ENCODE measurements at regions not wholly inside any gene's neighbourhood (a gene's known extent, or its start where the extent isn't known, plus 50 kb on each side); places are given as distances from the start of the nearest gene placed in this dataset.
"Not testable (repeated sequence)": the region's sequence is repeated elsewhere in the genome, so short reads cannot be mapped to it uniquely, and the experiment has no call there.

DNA sequence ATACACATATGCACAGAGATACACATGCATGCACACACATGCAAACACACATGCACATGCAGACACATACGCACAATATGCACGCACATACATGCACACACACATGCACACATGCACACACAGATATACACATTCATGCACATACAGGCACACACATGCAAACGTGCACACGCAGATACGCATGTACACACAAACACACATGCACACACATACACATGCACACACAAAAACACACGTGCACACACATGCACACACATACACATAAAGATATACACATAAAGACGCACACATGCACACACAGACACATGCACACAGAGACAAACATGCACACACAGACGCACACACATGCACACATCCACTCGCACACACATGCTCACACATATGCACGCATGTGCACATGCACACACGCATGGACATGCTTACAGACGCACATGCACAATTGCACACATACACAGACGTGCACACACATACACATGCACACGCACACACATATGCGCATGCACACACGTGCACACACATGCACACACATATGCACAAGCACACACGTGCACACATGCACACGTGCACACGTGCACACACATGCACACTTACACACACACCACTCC is 145.2 kb downstream of the ADRA2C start:
- H3K9me2 ChIP-seq (replicated peaks; ENCODE audit: low read depth, low read length) = no peaks in the 10 kb centered on the region
- no peak overlapping the region for H3K4me3 ChIP-seq (ENCODE audit: low read length, poor library complexity, severe bottlenecking)
- no peaks in the 10 kb centered on the region for H3K9me3 ChIP-seq (ENCODE audit: insufficient read depth, low read depth, low read length)
- H2AFZ ChIP-seq (ENCODE audit: low read length) = no peak overlapping the region
- H3K9ac ChIP-seq (ENCODE audit: low read depth, low read length, poor library complexity, severe bottlenecking) = no peak overlapping the region
- no peaks in the 10 kb centered on the region for H4K20me1 ChIP-seq (ENCODE audit: insufficient read depth, low read length, poor library complexity, severe bottlenecking)
- H3F3A ChIP-seq (ENCODE audit: low read depth) = no peaks in the 10 kb centered on the region
- TF ChIP-seq EZH2phosphoT487 (IDR thresholded peaks at IDR 0.05; ENCODE audit: borderline replicate concordance) = no peak
- TF ChIP-seq, protein P1, sequence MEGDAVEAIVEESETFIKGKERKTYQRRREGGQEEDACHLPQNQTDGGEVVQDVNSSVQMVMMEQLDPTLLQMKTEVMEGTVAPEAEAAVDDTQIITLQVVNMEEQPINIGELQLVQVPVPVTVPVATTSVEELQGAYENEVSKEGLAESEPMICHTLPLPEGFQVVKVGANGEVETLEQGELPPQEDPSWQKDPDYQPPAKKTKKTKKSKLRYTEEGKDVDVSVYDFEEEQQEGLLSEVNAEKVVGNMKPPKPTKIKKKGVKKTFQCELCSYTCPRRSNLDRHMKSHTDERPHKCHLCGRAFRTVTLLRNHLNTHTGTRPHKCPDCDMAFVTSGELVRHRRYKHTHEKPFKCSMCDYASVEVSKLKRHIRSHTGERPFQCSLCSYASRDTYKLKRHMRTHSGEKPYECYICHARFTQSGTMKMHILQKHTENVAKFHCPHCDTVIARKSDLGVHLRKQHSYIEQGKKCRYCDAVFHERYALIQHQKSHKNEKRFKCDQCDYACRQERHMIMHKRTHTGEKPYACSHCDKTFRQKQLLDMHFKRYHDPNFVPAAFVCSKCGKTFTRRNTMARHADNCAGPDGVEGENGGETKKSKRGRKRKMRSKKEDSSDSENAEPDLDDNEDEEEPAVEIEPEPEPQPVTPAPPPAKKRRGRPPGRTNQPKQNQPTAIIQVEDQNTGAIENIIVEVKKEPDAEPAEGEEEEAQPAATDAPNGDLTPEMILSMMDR (conservative IDR thresholded peaks at IDR 0.05; ENCODE audit: low read length) = no peak
- H3K4me2 ChIP-seq (ENCODE audit: low read depth, low read length, poor library complexity, severe bottlenecking) = no peak overlapping the region
- H3K36me3 ChIP-seq (ENCODE audit: insufficient read depth, low read length) = no peaks in the 10 kb centered on the region
- no peaks in the 10 kb centered on the region for H3K27me3 ChIP-seq (ENCODE audit: insufficient read depth, low read length, poor library complexity, severe bottlenecking)
- H3K79me2 ChIP-seq (ENCODE audit: insufficient read depth, low read length) = no peaks in the 10 kb centered on the region
- H3K4me1 ChIP-seq (ENCODE audit: insufficient read depth, low read length, poor library complexity, severe bottlenecking) = no peaks in the 10 kb centered on the region

DNA sequence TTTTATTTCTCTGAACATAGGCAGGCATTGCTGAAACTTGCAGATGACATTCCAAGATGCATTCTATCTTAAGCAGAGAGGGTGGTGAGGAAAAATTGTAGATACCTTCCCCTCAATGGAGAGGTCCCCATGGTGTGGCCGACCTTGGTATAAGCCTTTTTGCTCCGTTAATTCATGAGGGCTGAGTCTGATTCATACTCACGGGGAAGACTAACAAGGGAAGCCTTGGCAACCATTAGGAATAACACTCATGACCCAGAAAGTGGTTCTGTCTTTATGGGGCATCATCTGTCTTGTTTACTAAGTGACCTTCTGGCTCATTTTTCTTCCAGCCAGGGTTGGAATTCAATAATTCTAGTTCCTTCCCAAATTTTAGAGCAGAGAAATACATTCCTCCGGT is 148.3 kb downstream of the ADRA2C start:
- H3K36me3 ChIP-seq (ENCODE audit: insufficient read depth, low read length); H3K79me2 ChIP-seq (ENCODE audit: insufficient read depth, low read length); H4K20me1 ChIP-seq (ENCODE audit: insufficient read depth, low read length, poor library complexity, severe bottlenecking); H2AFZ ChIP-seq (ENCODE audit: low read length); H3K9ac ChIP-seq (ENCODE audit: low read depth, low read length, poor library complexity, severe bottlenecking); H3F3A ChIP-seq (ENCODE audit: low read depth); H3K4me1 ChIP-seq (ENCODE audit: insufficient read depth, low read length, poor library complexity, severe bottlenecking); H3K9me2 ChIP-seq (replicated peaks; ENCODE audit: low read depth, low read length); H3K4me3 ChIP-seq (ENCODE audit: low read length, poor library complexity, severe bottlenecking); H3K4me2 ChIP-seq (ENCODE audit: low read depth, low read length, poor library complexity, severe bottlenecking); H3K27me3 ChIP-seq (ENCODE audit: insufficient read depth, low read length, poor library complexity, severe bottlenecking); H3K9me3 ChIP-seq (ENCODE audit: insufficient read depth, low read depth, low read length): not testable (repeated sequence)

DNA sequence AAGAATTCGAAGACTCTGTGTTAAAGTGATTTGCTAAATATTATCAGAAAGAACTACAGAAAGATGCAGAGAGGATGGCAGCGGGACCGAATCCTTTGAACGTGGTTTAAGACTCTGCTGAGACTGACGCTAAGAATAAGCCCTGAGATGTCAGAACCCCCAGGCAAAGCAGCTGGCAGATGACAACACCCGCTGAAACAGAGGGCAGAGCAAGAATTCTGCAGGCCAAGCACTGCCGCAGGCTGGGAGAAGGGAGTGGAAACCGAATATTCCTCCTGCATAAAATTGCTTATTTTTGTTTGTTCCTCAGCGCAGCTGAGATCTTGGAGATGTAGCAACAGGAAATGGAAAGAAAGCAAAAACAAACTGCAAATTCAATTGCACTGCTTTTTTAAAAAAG is 153.3 kb downstream of the ADRA2C start:
- not testable (repeated sequence) for H3K9me2 ChIP-seq (replicated peaks; ENCODE audit: low read depth, low read length); H2AFZ ChIP-seq (ENCODE audit: low read length); H3K4me1 ChIP-seq (ENCODE audit: insufficient read depth, low read length, poor library complexity, severe bottlenecking); H3K27me3 ChIP-seq (ENCODE audit: insufficient read depth, low read length, poor library complexity, severe bottlenecking); H3K9ac ChIP-seq (ENCODE audit: low read depth, low read length, poor library complexity, severe bottlenecking); H3K4me2 ChIP-seq (ENCODE audit: low read depth, low read length, poor library complexity, severe bottlenecking); H4K20me1 ChIP-seq (ENCODE audit: insufficient read depth, low read length, poor library complexity, severe bottlenecking); H3K36me3 ChIP-seq (ENCODE audit: insufficient read depth, low read length); H3K4me3 ChIP-seq (ENCODE audit: low read length, poor library complexity, severe bottlenecking); H3K79me2 ChIP-seq (ENCODE audit: insufficient read depth, low read length); H3F3A ChIP-seq (ENCODE audit: low read depth); H3K9me3 ChIP-seq (ENCODE audit: insufficient read depth, low read depth, low read length)

DNA sequence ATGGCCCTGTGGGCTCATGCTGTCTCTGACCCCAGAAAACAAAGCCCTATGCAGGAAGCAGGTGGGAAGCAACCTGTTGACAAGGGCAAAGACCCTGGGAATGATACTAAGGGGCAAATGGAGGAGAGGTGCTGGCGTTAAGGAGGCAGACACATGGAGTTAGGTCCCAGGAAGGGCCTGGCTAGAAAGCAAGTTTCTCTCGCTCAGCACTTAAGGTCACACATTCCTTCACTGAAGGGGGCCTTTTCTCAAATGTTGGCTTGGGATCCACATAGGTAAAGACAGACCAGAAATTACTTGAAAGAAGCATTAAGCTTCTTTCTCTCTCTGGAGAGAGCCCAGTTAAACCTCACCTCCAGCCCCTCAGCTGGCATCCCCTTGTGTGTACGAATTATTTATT is 155.7 kb downstream of the ADRA2C start:
- H3K4me3 ChIP-seq (ENCODE audit: low read length, poor library complexity, severe bottlenecking); H3K4me1 ChIP-seq (ENCODE audit: insufficient read depth, low read length, poor library complexity, severe bottlenecking); H3K4me2 ChIP-seq (ENCODE audit: low read depth, low read length, poor library complexity, severe bottlenecking); H4K20me1 ChIP-seq (ENCODE audit: insufficient read depth, low read length, poor library complexity, severe bottlenecking); H3K9ac ChIP-seq (ENCODE audit: low read depth, low read length, poor library complexity, severe bottlenecking); H3K9me3 ChIP-seq (ENCODE audit: insufficient read depth, low read depth, low read length); H3F3A ChIP-seq (ENCODE audit: low read depth); H3K79me2 ChIP-seq (ENCODE audit: insufficient read depth, low read length); H3K9me2 ChIP-seq (replicated peaks; ENCODE audit: low read depth, low read length); H2AFZ ChIP-seq (ENCODE audit: low read length); H3K36me3 ChIP-seq (ENCODE audit: insufficient read depth, low read length); H3K27me3 ChIP-seq (ENCODE audit: insufficient read depth, low read length, poor library complexity, severe bottlenecking): not testable (repeated sequence)

DNA sequence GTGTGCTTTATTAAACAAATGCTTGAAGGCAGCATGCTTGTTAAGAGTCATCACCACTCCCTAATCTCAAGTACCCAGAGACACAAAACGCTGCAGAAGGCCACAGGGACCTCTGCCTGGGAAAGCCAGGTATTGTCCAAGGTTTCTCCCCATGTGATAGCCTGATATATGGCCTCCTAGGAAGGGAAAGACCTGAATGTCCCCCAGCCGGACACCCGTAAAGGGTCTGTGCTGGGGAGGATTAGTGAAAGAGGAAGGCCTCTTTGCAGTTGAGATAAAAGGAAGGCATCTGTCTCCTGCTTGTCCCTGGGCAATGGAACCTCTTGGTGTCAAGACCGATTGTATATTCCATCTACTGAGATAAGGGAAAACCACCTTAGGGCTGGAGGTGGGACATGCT is 159.7 kb downstream of the ADRA2C start:
- H3K4me3 ChIP-seq (ENCODE audit: low read length, poor library complexity, severe bottlenecking); H3K27me3 ChIP-seq (ENCODE audit: insufficient read depth, low read length, poor library complexity, severe bottlenecking); H3K4me2 ChIP-seq (ENCODE audit: low read depth, low read length, poor library complexity, severe bottlenecking); H3K79me2 ChIP-seq (ENCODE audit: insufficient read depth, low read length); H3K36me3 ChIP-seq (ENCODE audit: insufficient read depth, low read length); H4K20me1 ChIP-seq (ENCODE audit: insufficient read depth, low read length, poor library complexity, severe bottlenecking); H3F3A ChIP-seq (ENCODE audit: low read depth); H2AFZ ChIP-seq (ENCODE audit: low read length); H3K9me2 ChIP-seq (replicated peaks; ENCODE audit: low read depth, low read length); H3K9me3 ChIP-seq (ENCODE audit: insufficient read depth, low read depth, low read length); H3K9ac ChIP-seq (ENCODE audit: low read depth, low read length, poor library complexity, severe bottlenecking); H3K4me1 ChIP-seq (ENCODE audit: insufficient read depth, low read length, poor library complexity, severe bottlenecking): not testable (repeated sequence)

DNA sequence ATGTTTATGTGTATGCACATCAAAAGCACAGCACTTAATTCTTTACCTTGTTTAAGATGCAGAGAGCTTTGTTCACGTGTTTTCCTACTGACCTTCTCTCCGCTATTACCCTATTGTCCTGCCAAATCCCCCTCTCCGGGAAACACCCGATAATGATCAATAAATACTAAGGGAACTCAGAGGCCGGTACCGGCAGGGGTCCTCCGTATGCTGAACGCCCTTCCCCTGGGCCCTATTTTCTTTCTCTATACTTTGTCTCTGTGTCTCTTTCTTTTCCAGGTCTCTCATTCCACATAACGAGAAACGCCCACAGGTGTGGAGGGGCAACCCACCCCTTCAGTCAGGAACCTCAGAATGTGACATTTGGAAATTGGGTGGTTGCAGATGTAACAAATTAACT is 160.1 kb downstream of the ADRA2C start:
- not testable (repeated sequence) for H3K4me1 ChIP-seq (ENCODE audit: insufficient read depth, low read length, poor library complexity, severe bottlenecking); H3K9ac ChIP-seq (ENCODE audit: low read depth, low read length, poor library complexity, severe bottlenecking)

More for the DNA sequence above, 160.1 kb downstream of the ADRA2C start:
- H3K36me3 ChIP-seq (ENCODE audit: insufficient read depth, low read length); H2AFZ ChIP-seq (ENCODE audit: low read length); H3K4me2 ChIP-seq (ENCODE audit: low read depth, low read length, poor library complexity, severe bottlenecking); H3K9me3 ChIP-seq (ENCODE audit: insufficient read depth, low read depth, low read length); H3K79me2 ChIP-seq (ENCODE audit: insufficient read depth, low read length); H3K27me3 ChIP-seq (ENCODE audit: insufficient read depth, low read length, poor library complexity, severe bottlenecking); H3K4me3 ChIP-seq (ENCODE audit: low read length, poor library complexity, severe bottlenecking); H4K20me1 ChIP-seq (ENCODE audit: insufficient read depth, low read length, poor library complexity, severe bottlenecking); H3K9me2 ChIP-seq (replicated peaks; ENCODE audit: low read depth, low read length); H3F3A ChIP-seq (ENCODE audit: low read depth): not testable (repeated sequence)

Measured in Loucy (cell line).